ENCODE measurements at regions not wholly inside any gene's neighbourhood (a gene's known extent, or its start where the extent isn't known, plus 50 kb on each side); places are given as distances from the start of the nearest gene placed in this dataset.

DNA sequence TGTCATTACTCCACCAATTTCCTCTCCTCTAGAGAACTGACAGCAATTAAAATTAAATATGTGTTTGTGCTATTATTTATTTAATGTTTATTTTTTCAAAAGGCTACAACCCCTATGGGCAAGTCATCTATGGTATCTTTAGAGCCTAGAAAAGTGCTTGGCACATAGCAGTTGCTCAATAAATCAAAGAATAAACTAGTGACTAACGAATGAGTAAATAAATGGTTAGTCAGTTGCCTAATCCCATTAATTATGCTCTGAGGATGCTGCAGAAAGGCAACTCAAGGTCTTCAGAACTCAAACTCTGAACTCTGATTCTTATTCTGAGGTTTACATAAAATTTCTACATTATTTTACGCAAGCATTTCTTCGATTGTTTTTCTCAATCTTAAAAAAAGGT, 193.0 kb upstream of the TSHZ2 start:
- H3K27me3 ChIP-seq (ENCODE audit: control insufficient read depth, insufficient read depth, low read length), result no peaks in the 10 kb centered on the region
- H3K27ac ChIP-seq (ENCODE audit: low read length), result no peak overlapping the region
- no TSS peak for BruUV-seq (replicated peaks)
- H3K4me3 ChIP-seq (ENCODE audit: low read depth in 2 of 2, low read length in 2 of 2), result no peak overlapping the region
- no peaks in the 10 kb centered on the region for H3K9me3 ChIP-seq (ENCODE audit: control insufficient read depth, insufficient read depth, low read depth, low read length)
- DNase-seq (ENCODE audit: low read depth, low spot score) (no peak), ATAC-seq (no peak)
- no peaks in the 10 kb centered on the region; the same call in 1 of the 2 replicates for H3K36me3 ChIP-seq (ENCODE audit: control insufficient read depth, insufficient read depth, low read length)
- no peaks in the 10 kb centered on the region for H3K4me1 ChIP-seq (ENCODE audit: control insufficient read depth, insufficient read depth, low read length)
- no peak for TF ChIP-seq SIN3A (IDR thresholded peaks at IDR 0.05; ENCODE audit: borderline replicate concordance, insufficient read depth, low read depth, low read length)
- TF ChIP-seq POLR2AphosphoS5 (IDR thresholded peaks at IDR 0.05; ENCODE audit: low read depth, low read length), result no peak
- TF ChIP-seq CTCF (IDR thresholded peaks at IDR 0.05), result no peak
- TF ChIP-seq REST (IDR thresholded peaks at IDR 0.05; ENCODE audit: insufficient read depth in 1 of 2, low read depth in 2 of 2, low read length in 1 of 2), result no peak
- no peak for TF ChIP-seq TCF7L2 (IDR thresholded peaks at IDR 0.05; ENCODE audit: low read depth, low read length)
- intact Hi-C loops (cut with micrococcal nuclease; ENCODE audit: unreplicated experiment), result no loop called here
- POLR2A ChIA-PET, result no interaction called here
- in situ Hi-C loops (cut with HindIII; ENCODE audit: low pct_unique_long_range_greater_than_20kb, low sequenced_read_pairs), result no loop called here
- CTCF ChIA-PET, result no interaction called here

- in situ Hi-C loops (cut with HindIII; ENCODE audit: low pct_unique_long_range_greater_than_20kb, low sequenced_read_pairs) (no loop called here), intact Hi-C loops (cut with micrococcal nuclease; ENCODE audit: unreplicated experiment) (no loop called here)
- CTCF ChIA-PET, result no interaction called here
- Histone ChIP-seq H3K4me1 (ENCODE audit: control insufficient read depth, insufficient read depth, low read length) (no peaks in the 10 kb centered on the region), H3K36me3 (ENCODE audit: control insufficient read depth, insufficient read depth, low read length) (no peaks in the 10 kb centered on the region; the same call in 1 of the 2 replicates), H3K9me3 (ENCODE audit: control insufficient read depth, insufficient read depth, low read depth, low read length) (no peaks in the 10 kb centered on the region), H3K4me3 (ENCODE audit: low read depth in 2 of 2, low read length in 2 of 2) (no peak overlapping the region), H3K27ac (ENCODE audit: low read length) (no peak overlapping the region), H3K27me3 (ENCODE audit: control insufficient read depth, insufficient read depth, low read length) (no peaks in the 10 kb centered on the region)
- TF ChIP-seq SIN3A (IDR thresholded peaks at IDR 0.05; ENCODE audit: borderline replicate concordance, insufficient read depth, low read depth, low read length) (no peak), CTCF (IDR thresholded peaks at IDR 0.05) (no peak), TCF7L2 (IDR thresholded peaks at IDR 0.05; ENCODE audit: low read depth, low read length) (no peak), REST (IDR thresholded peaks at IDR 0.05; ENCODE audit: insufficient read depth in 1 of 2, low read depth in 2 of 2, low read length in 1 of 2) (no peak), POLR2AphosphoS5 (IDR thresholded peaks at IDR 0.05; ENCODE audit: low read depth, low read length) (no peak)
- no peak for DNase-seq (ENCODE audit: low read depth, low spot score)
- ATAC-seq, result no peak
- no TSS peak for BruUV-seq (replicated peaks)
- POLR2A ChIA-PET, result no interaction called here
Observed at GRCh38 chr20:52777171-52777570, 195.0 kb upstream of the TSHZ2 start.
